ENCODE measurements at regions not wholly inside any gene's neighbourhood (a gene's known extent, or its start where the extent isn't known, plus 50 kb on each side); places are given as distances from the start of the nearest gene placed in this dataset.
A peak's percentile ranks its signal among the peaks of the same experiment; 100 is the strongest.

- no peak for DNase-seq
Observed at GRCh38 chr10:128316121-128316726, 190.0 kb upstream of the MKI67 start.

DNA sequence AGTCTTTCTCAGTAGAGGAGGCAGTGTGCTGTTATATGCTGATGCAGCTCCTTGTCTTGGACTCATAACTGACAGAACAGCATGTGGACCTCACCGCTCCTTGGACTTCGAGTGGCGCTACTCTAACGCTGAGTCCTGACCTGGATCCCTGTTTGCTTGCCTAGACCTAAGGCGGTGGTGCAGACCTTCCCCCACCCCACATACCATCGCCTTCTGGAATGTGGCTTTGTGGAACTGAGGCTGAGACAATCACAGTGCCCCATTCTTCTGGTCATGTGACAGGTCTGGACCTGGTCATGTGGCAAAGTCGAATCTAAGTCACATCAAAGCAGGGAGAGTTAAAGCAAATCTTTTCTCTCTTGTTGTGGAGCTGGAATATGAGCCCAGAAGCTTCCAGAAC is 190.7 kb upstream of the MKI67 start:
- no peak for DNase-seq

GRCh38 chr10:128318366-128318765 is 192.1 kb upstream of the MKI67 start:
- no peak for DNase-seq

GRCh38 chr10:128318913-128319312 is 192.7 kb upstream of the MKI67 start:
- DNase-seq, result no peak

- no peak for DNase-seq
Observed at GRCh38 chr10:128322106-128322505, 195.9 kb upstream of the MKI67 start.

DNA sequence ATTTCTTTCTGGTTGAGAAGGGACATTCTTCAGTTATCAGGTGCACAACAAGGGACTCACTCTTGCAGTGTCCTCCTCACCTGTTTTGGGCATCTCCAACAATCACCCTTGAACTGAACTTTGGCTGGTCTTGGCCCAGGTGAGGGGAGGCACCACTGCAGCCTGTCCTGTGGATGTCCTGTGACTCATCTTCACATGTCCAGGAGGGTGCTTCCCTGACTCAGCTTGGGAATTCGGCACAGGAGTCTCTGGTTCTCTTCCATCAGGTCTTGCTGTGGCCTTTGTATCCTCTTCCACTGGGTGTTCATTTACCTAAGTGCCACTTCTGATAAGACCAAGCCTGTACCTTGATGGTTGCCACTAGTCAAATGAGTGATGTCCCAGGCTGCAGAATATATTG is 196.7 kb upstream of the MKI67 start:
- DNase-seq, result no peak

DNA sequence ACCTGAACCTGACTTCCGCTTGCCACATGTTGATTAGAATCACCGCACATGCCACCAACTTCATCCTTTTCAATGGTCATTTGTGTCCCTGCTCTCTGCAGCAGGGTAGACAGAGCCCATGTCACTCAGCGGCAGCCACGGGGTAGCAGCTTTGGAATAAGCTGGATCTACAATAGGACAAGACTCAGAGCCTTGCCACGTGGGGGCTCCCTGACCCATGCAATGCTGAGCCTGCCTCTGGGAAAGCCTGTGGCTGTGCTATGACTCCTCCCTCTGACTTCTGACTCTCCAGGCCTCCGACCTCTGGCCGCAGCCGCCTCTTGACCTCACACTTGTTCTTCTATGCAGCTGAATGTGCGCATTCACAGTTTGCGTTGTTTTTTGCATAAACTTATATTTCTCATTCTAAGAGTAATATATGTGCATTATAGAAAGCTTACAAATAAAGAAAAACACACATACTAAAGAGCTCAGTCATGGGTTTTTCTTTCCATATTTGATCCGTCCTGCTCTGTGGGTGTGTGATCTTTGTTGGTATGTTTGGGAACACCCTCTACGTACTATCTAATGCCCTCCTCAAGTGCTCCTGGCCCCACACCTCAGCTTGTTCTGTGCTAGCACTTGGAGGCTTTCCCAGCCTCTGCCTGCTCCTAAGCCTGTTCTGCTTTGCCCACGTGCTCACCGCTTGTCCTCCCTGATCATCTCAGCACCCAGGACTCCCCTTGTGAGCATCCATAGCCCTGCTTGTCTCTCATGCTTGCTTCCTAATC is 198.0 kb upstream of the MKI67 start:
- no peak for DNase-seq

- no peak for DNase-seq
Observed at GRCh38 chr10:128325788-128326187, 199.6 kb upstream of the MKI67 start.

GRCh38 chr10:128326251-128326650 is 200.0 kb upstream of the MKI67 start:
- no peak for DNase-seq

DNA sequence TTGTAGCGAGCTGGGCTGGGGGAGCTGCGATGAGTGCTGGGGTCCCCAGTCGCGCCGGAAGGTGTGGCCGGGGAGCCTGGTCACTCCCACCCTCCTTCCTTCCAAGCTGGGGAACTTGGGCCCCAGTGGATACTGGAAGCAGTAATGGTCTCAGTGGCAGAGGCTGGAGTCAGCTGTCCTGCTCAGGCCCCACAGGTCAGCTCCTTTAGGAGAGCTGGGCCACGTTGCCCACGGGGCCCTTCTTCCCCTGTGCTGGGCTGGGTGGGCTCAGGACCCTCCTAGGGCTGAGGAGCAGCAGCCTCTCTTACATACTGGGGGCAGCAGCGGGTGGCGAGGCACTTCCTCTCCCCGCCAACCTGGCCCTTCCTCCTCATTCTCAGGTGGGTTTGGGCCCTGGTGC is 200.6 kb upstream of the MKI67 start:
- DNase-seq, result no peak

- DNase-seq, result no peak
Observed at GRCh38 chr10:128336401-128336800, 210.2 kb upstream of the MKI67 start.

DNA sequence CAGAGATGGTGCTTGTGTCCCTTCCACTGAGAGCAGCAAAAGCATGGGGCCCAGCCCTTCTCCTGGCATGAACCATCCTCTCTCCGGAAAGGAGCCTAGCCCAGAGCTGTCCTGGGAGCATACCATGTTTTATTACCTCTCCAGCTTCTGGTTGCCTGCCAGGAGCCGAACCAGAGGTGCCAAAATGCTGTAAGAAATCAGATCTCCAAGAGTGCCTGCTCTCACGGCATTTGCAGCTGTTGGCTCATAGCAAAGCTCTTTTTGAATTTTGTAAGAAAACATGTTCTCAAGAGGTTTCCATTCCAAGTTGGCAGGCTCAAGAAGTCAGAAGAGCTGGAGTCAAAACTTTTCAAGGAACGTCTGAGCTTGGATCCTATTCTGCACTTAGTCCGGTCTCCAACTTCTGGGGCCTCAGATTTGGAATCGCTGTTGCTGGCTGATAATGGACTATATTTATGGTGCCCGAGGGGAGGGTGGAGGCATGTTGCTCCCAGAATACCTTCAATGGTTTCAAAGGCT is 211.7 kb upstream of the MKI67 start:
- DNase-seq, result peak; percentile 6 to 11

GRCh38 chr10:128338951-128339350 is 212.7 kb upstream of the MKI67 start:
- no peak for DNase-seq

GRCh38 chr10:128339753-128340152 is 213.5 kb upstream of the MKI67 start:
- DNase-seq, result no peak

DNA sequence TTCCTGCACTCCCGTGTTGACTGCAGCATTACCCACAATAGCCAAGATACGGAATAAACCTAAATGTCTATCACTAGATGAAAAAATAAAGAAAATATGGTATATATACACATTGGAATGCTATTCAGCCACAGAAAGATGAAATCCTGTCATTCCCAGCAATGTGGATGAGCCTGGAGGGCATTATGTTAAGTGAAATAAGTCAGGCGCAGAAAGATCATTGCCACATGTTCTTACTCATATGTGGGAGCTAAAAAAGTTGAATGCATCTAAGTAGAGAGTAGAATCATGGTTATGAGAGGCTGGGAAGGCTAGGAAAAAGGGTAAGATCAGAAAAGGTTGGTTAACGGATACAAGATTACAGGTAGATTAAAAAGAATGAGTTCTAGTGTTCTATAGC is 219.1 kb upstream of the MKI67 start:
- DNase-seq, result no peak

DNA sequence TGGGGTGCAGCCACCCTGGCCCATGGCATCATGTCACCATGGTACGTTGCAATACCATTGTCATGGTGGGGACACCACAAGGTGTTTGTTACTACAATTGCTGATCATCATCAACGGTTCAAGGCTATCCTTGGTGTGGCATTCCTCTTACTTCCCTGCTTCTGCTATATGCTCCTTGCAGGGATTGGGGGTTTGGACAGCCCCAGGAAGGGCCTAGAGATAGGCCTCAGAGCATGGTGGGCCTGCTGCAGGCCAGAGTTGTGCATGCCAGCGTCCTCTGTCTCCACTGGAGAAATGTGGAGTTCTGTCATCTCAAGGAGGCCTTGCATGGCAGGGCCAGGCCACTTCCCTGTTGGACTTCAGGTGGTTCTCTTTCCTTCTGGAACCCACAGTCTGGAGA is 234.6 kb upstream of the MKI67 start:
- no peak for DNase-seq

GRCh38 chr10:128361487-128361886 is 235.3 kb upstream of the MKI67 start:
- no peak for DNase-seq

- DNase-seq, result no peak
Observed at GRCh38 chr10:128362514-128362913, 236.3 kb upstream of the MKI67 start.

DNA sequence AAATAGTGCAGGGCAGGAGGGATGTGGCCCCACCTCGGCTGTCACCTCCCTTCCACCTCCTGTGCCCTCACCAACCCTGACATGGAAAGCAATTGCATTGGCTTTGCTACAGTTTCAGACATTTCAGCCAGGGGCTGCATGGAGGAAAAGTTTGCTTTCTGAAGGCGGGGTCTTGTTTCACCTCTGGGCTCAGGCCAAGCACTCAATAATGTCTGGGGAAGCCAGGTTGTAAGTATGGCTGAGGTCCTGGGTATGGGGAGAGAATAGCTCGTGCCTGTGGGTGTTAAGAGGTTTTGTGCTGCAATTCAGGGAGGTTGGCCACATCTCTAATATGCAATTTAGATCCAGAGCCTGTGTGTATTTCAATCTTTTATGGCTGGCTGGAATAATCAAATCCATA is 238.4 kb upstream of the MKI67 start:
- DNase-seq, result no peak

- DNase-seq, result no peak
Observed at GRCh38 chr10:128365156-128365725, 239.0 kb upstream of the MKI67 start.

DNA sequence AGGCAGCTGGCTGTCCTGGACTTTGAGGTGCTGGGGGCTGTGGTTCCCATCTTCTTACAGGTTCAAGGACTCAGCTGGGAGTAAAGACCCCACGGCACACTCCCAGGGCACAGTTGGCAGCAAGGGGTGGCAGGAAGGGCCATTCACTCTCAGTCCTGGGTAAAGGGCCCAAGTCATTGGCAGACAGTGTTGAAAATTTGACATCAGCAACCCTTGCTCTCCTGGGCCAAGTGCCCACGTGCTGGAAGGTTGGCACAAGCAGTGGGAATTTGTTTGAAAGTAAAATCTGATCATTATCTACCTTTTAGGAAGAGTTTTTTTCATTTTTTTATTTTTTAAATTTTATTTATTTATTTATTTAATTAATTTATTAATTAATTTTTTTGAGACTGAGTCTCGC is 241.6 kb upstream of the MKI67 start:
- no peak for DNase-seq

GRCh38 chr10:128369101-128369650 is 243.0 kb upstream of the MKI67 start:
- DNase-seq, result no peak
